ENCODE measurements at regions not wholly inside any gene's neighbourhood (a gene's known extent, or its start where the extent isn't known, plus 50 kb on each side); places are given as distances from the start of the nearest gene placed in this dataset.

GRCh38 chr18:65995206-65995605, 244.4 kb downstream of the CDH7 start:
- TF ChIP-seq MYC (IDR thresholded peaks at IDR 0.05; ENCODE audit: low read depth, low read length): no peak
- no peak for TF ChIP-seq CTCF (IDR thresholded peaks at IDR 0.05; ENCODE audit: low read depth, low read length)
- no peak for TF ChIP-seq POLR2A (IDR thresholded peaks at IDR 0.05; ENCODE audit: extremely low read depth, insufficient read length)

Data from NB4 (cell line).